HEK293 (cell line): ENCODE measurements at regions not wholly inside any gene's neighbourhood (a gene's known extent, or its start where the extent isn't known, plus 50 kb on each side); places are given as distances from the start of the nearest gene placed in this dataset.

Experiments
- CTCF ChIA-PET: fragments of 350-600 bp; formaldehyde crosslinking; extraction: SDS; loops from one replicate; lab custom pipeline; 2021; ENCODE audit warnings: antibody characterized with exemption; lab: Yijun Ruan, JAX
- POLR2A ChIA-PET: fragments of 300-600 bp; formaldehyde crosslinking; extraction: SDS; loops from one replicate; lab custom pipeline; 2020; ENCODE audit warnings: antibody characterized with exemption, inconsistent platforms; lab: Yijun Ruan, JAX
- H3K27ac ChIP-seq: fragments of 200-500 bp; sonication (Bioruptor generic); 2 replicates; pipeline ENCODE4 v1.5.1; 2014; ENCODE audit warnings: low read depth, low read length, control low read depth, inconsistent platforms; ENCODE audit errors: extremely low read depth
- H3K36me3 ChIP-seq, 2 experiments: fragments of 200-500 bp in 1 of 2; sonication (Bioruptor generic) in 1 of 2; 1 replicate in 1 of 2; 2 replicates in 1 of 2; pipeline ENCODE4 v1.5.1; 2014 to 2017; ENCODE audit warnings: inconsistent platforms in 2 of 2, low read length in 2 of 2; ENCODE audit not compliant: control insufficient read depth in 2 of 2, insufficient read depth in 1 of 2
- H3K4me1 ChIP-seq: fragments of 200-500 bp; sonication (Bioruptor generic); 2 replicates; pipeline ENCODE4 v1.5.1; 2014; ENCODE audit warnings: mild to moderate bottlenecking, low read length, inconsistent platforms; ENCODE audit not compliant: control insufficient read depth, insufficient read depth
- H3K4me3 ChIP-seq: 2 replicates; pipeline ENCODE4 v1.5.1; 2011; ENCODE audit warnings: low read depth, mild to moderate bottlenecking, control low read depth, low read length, moderate library complexity
- H3K9me3 ChIP-seq: fragments of 200-500 bp; sonication (Bioruptor generic); 2 replicates; pipeline ENCODE4 v1.5.1; 2014; ENCODE audit warnings: low read depth, low read length, inconsistent platforms; ENCODE audit not compliant: control insufficient read depth, insufficient read depth
- GLIS2 ChIP-seq: fragments of 450-650 bp; formaldehyde crosslinking; IDR thresholded peaks from 2 replicates; pipeline ENCODE4 v1.5.1; 2016; ENCODE audit warnings: missing biosample characterization, missing genetic modification characterization
- PBX3 ChIP-seq: sonication (generic); formaldehyde crosslinking; IDR thresholded peaks from 2 replicates; pipeline ENCODE4 v1.8.1; 2022; ENCODE audit warnings: mild to moderate bottlenecking, moderate library complexity, missing genetic modification reagents
- SP7 ChIP-seq: fragments of 450-650 bp; formaldehyde crosslinking; IDR thresholded peaks from 2 replicates; pipeline ENCODE4 v1.5.1; 2016; ENCODE audit warnings: missing biosample characterization, missing genetic modification characterization
- ZBTB49 ChIP-seq: fragments of 450-650 bp; formaldehyde crosslinking; IDR thresholded peaks from 2 replicates; pipeline ENCODE4 v1.5.1; 2016; ENCODE audit warnings: missing biosample characterization, missing genetic modification characterization, low read depth
- ZFHX2 ChIP-seq: fragments of 450-650 bp; formaldehyde crosslinking; conservative IDR thresholded peaks from 2 replicates; pipeline ENCODE4 v1.5.1; 2016; ENCODE audit warnings: missing biosample characterization, missing genetic modification characterization
- ZNF132 ChIP-seq: fragments of 450-650 bp; formaldehyde crosslinking; IDR thresholded peaks from 2 replicates; pipeline ENCODE4 v1.5.1; 2017; ENCODE audit warnings: missing biosample characterization, missing genetic modification characterization, borderline replicate concordance
- ZNF23 ChIP-seq: fragments of 450-650 bp; formaldehyde crosslinking; IDR thresholded peaks from 2 replicates; pipeline ENCODE4 v1.5.1; 2016; ENCODE audit warnings: missing biosample characterization, missing genetic modification characterization, borderline replicate concordance
- ZNF341 ChIP-seq: fragments of 450-650 bp; formaldehyde crosslinking; IDR thresholded peaks from 2 replicates; pipeline ENCODE4; 2016; ENCODE audit warnings: low read depth, missing biosample characterization, missing genetic modification characterization
- ZNF426 ChIP-seq: fragments of 450-650 bp; formaldehyde crosslinking; IDR thresholded peaks from 2 replicates; pipeline ENCODE4 v1.5.1; 2017; ENCODE audit warnings: missing biosample characterization, missing genetic modification characterization, mild to moderate bottlenecking, inconsistent platforms, moderate library complexity
- ZNF48 ChIP-seq: fragments of 450-650 bp; formaldehyde crosslinking; IDR thresholded peaks from 2 replicates; pipeline ENCODE4 v1.5.1; 2016; ENCODE audit warnings: missing biosample characterization, missing genetic modification characterization
- ZNF488 ChIP-seq: fragments of 450-650 bp; formaldehyde crosslinking; IDR thresholded peaks from 2 replicates; pipeline ENCODE4 v1.5.1; 2016; ENCODE audit warnings: missing biosample characterization, missing genetic modification characterization
- ZNF518A ChIP-seq: fragments of 450-650 bp; formaldehyde crosslinking; conservative IDR thresholded peaks from 2 replicates; pipeline ENCODE4 v1.5.1; 2016; ENCODE audit warnings: low read depth, missing biosample characterization, missing genetic modification characterization
- ZNF530 ChIP-seq: fragments of 450-650 bp; formaldehyde crosslinking; IDR thresholded peaks from 2 replicates; pipeline ENCODE4 v1.5.1; 2016; ENCODE audit warnings: low read depth, missing biosample characterization, missing genetic modification characterization
- ZNF549 ChIP-seq: fragments of 450-650 bp; IDR thresholded peaks from 2 replicates; pipeline ENCODE4 v1.5.1; 2018; ENCODE audit warnings: missing biosample characterization, missing genetic modification characterization, mild to moderate bottlenecking, inconsistent platforms, moderate library complexity
- ZNF610 ChIP-seq: fragments of 450-650 bp; formaldehyde crosslinking; IDR thresholded peaks from 2 replicates; pipeline ENCODE4 v1.5.1; 2016; ENCODE audit warnings: missing biosample characterization, missing genetic modification characterization, borderline replicate concordance
- ZNF621 ChIP-seq: fragments of 450-650 bp; formaldehyde crosslinking; IDR thresholded peaks from 2 replicates; pipeline ENCODE4 v1.5.1; 2017; ENCODE audit warnings: missing biosample characterization, missing genetic modification characterization
- ZNF704 ChIP-seq: fragments of 450-650 bp; formaldehyde crosslinking; IDR thresholded peaks from 2 replicates; pipeline ENCODE4 v1.5.1; 2016; ENCODE audit warnings: missing biosample characterization, missing genetic modification characterization
- ZNF76 ChIP-seq: fragments of 450-650 bp; formaldehyde crosslinking; IDR thresholded peaks from 2 replicates; pipeline ENCODE4; 2016; ENCODE audit warnings: low read depth, missing biosample characterization, missing genetic modification characterization, borderline replicate concordance
- ZNF830 ChIP-seq: fragments of 450-650 bp; IDR thresholded peaks from 2 replicates; pipeline ENCODE4 v1.5.0; 2018; ENCODE audit warnings: missing biosample characterization, missing genetic modification characterization, low read depth, mild to moderate bottlenecking, moderate library complexity

- ChIA-PET POLR2A (no interaction called here), CTCF (no interaction called here)
- Histone ChIP-seq H3K36me3 (no peaks in the 10 kb centered on the region), H3K27ac (no peak overlapping the region), H3K4me1 (no peaks in the 10 kb centered on the region), H3K4me3 (no peak overlapping the region), H3K9me3 (no peaks in the 10 kb centered on the region)
- TF ChIP-seq ZNF23 (tag by site-specific recombination) (no peak), ZNF530 (tag by site-specific recombination) (no peak), ZNF830 (no peak), ZNF704 (no peak), ZBTB49 (tag by site-specific recombination) (no peak), PBX3 (CRISPR knock-in tag) (no peak), SP7 (tag by site-specific recombination) (no peak), ZNF518A (no peak), ZNF48 (no peak), ZNF488 (no peak), ZNF610 (tag by site-specific recombination) (no peak), ZNF426 (tag by site-specific recombination) (no peak), GLIS2 (no peak), ZNF621 (tag by site-specific recombination) (no peak), ZNF76 (tag by site-specific recombination) (no peak)
These were observed 122.7 kb downstream of the ANKRD50 start for GRCh38 chr4:124589786-124590185.

GRCh38 chr4:124590480-124590879 lies 122.1 kb downstream of the ANKRD50 start:
- POLR2A ChIA-PET, result no interaction called here
- CTCF ChIA-PET, result interaction anchor here (0.6 kb wide), 1 partner anchor 148 kb away, joined by 3 read pairs; no protein-coding TSS in a partner anchor

More at GRCh38 chr4:124590480-124590879, 122.1 kb downstream of the ANKRD50 start:
- Histone ChIP-seq H3K36me3 (no peaks in the 10 kb centered on the region), H3K4me1 (no peaks in the 10 kb centered on the region), H3K27ac (no peak overlapping the region), H3K9me3 (no peaks in the 10 kb centered on the region), H3K4me3 (no peak overlapping the region)
- no peak for TF ChIP-seq ZNF132
- no peak for TF ChIP-seq ZNF549 (tag by site-specific recombination)
- no peak for TF ChIP-seq ZFHX2 (tag by site-specific recombination)
- TF ChIP-seq ZNF341, result no peak
